ENCODE measurements at regions not wholly inside any gene's neighbourhood (a gene's known extent, or its start where the extent isn't known, plus 50 kb on each side); places are given as distances from the start of the nearest gene placed in this dataset.

GRCh38 chr5:159385536-159385935, 55.2 kb upstream of the IL12B start:
- no peak overlapping the region for H3K4me3 ChIP-seq (ENCODE audit: low read depth, low read length)
- no peak for DNase-seq (ENCODE audit: low read depth)
- TF ChIP-seq CTCF (IDR thresholded peaks at IDR 0.05; ENCODE audit: low read depth, low read length, missing control alignments): no peak

- no peak for DNase-seq (ENCODE audit: low read depth)
- H3K4me3 ChIP-seq (ENCODE audit: low read depth, low read length): no peak overlapping the region
- no peak for TF ChIP-seq CTCF (IDR thresholded peaks at IDR 0.05; ENCODE audit: low read depth, low read length, missing control alignments)
These were observed 55.9 kb upstream of the IL12B start for GRCh38 chr5:159386028-159386711.

GRCh38 chr5:159392871-159393270, 62.6 kb upstream of the IL12B start:
- TF ChIP-seq CTCF (IDR thresholded peaks at IDR 0.05; ENCODE audit: low read depth, low read length, missing control alignments): no peak
- no peak overlapping the region for H3K4me3 ChIP-seq (ENCODE audit: low read depth, low read length)
- DNase-seq (ENCODE audit: low read depth): no peak

- no peak overlapping the region for H3K4me3 ChIP-seq (ENCODE audit: low read depth, low read length)
- TF ChIP-seq CTCF (IDR thresholded peaks at IDR 0.05; ENCODE audit: low read depth, low read length, missing control alignments): no peak
- DNase-seq (ENCODE audit: low read depth): no peak
These were observed 63.6 kb upstream of the IL12B start for GRCh38 chr5:159393854-159394274.

GRCh38 chr5:159395202-159395601, 64.9 kb upstream of the IL12B start:
- H3K4me3 ChIP-seq (ENCODE audit: low read depth, low read length): no peak overlapping the region
- no peak for DNase-seq (ENCODE audit: low read depth)
- no peak for TF ChIP-seq CTCF (IDR thresholded peaks at IDR 0.05; ENCODE audit: low read depth, low read length, missing control alignments)

GRCh38 chr5:159398936-159399335, 68.6 kb upstream of the IL12B start:
- DNase-seq (ENCODE audit: low read depth): no peak
- no peak overlapping the region for H3K4me3 ChIP-seq (ENCODE audit: low read depth, low read length)
- TF ChIP-seq CTCF (IDR thresholded peaks at IDR 0.05; ENCODE audit: low read depth, low read length, missing control alignments): no peak

- DNase-seq (ENCODE audit: low read depth): no peak
These were observed 70.2 kb upstream of the IL12B start for GRCh38 chr5:159400476-159400875.

More at GRCh38 chr5:159400476-159400875, 70.2 kb upstream of the IL12B start:
- no peak overlapping the region for H3K4me3 ChIP-seq (ENCODE audit: low read depth, low read length)
- no peak for TF ChIP-seq CTCF (IDR thresholded peaks at IDR 0.05; ENCODE audit: low read depth, low read length, missing control alignments)

Data from GM12864 (cell line).